ENCODE measurements at regions not wholly inside any gene's neighbourhood (a gene's known extent, or its start where the extent isn't known, plus 50 kb on each side); places are given as distances from the start of the nearest gene placed in this dataset.

DNA sequence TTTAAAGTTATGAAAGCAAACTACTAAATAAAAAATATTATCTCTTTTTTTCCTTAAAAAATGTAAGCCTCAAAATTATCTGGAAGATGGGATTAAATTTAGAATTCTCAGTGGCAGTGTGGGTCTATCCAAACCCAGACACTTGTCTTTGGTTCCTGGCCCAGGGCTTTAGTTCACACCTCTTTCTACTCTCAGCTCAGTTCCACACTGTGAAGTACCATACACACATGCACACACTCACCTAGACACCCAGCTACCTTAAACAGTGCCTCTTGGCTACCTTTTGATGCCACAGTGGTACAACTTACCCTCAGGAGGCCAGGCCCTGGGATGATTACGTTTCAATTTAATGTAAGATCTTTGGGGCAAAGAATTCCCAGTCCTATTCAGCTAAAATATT is 51.0 kb upstream of the TSC22D2 start:
- ChIA-PET POLR2A (no interaction called here), CTCF (no interaction called here)
- Mint-ChIP-seq H3K27ac (no peak overlapping the region), H3K9me3 (no peaks in the 10 kb centered on the region), H3K27me3 (ENCODE audit: low read depth) (no peaks in the 10 kb centered on the region), H3K4me1 (peaks cover 13% of the 10 kb centered on the region), H3K36me3 (no peaks in the 10 kb centered on the region), H3K4me3 (no peak overlapping the region)
- no peak for ATAC-seq
- TF ChIP-seq GTF2I (CRISPR knock-in tag; conservative IDR thresholded peaks at IDR 0.05) (no peak), ZNF317 (CRISPR knock-in tag; IDR thresholded peaks at IDR 0.05; ENCODE audit: borderline replicate concordance, low read depth) (no peak), CBFB (CRISPR knock-in tag; IDR thresholded peaks at IDR 0.05; ENCODE audit: low read depth) (no peak), GRHL2 (CRISPR knock-in tag; IDR thresholded peaks at IDR 0.05; ENCODE audit: insufficient replicate concordance, severe bottlenecking) (no peak), ZNF423 (CRISPR knock-in tag; IDR thresholded peaks at IDR 0.05) (no peak), HMGA2 (CRISPR knock-in tag; IDR thresholded peaks at IDR 0.05) (no peak), JUN (CRISPR knock-in tag; IDR thresholded peaks at IDR 0.05) (no peak)
- TF ChIP-seq, protein P1, sequence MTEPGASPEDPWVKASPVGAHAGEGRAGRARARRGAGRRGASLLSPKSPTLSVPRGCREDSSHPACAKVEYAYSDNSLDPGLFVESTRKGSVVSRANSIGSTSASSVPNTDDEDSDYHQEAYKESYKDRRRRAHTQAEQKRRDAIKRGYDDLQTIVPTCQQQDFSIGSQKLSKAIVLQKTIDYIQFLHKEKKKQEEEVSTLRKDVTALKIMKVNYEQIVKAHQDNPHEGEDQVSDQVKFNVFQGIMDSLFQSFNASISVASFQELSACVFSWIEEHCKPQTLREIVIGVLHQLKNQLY (CRISPR knock-in tag; IDR thresholded peaks at IDR 0.05), result no peak
- TF ChIP-seq, protein P2, sequence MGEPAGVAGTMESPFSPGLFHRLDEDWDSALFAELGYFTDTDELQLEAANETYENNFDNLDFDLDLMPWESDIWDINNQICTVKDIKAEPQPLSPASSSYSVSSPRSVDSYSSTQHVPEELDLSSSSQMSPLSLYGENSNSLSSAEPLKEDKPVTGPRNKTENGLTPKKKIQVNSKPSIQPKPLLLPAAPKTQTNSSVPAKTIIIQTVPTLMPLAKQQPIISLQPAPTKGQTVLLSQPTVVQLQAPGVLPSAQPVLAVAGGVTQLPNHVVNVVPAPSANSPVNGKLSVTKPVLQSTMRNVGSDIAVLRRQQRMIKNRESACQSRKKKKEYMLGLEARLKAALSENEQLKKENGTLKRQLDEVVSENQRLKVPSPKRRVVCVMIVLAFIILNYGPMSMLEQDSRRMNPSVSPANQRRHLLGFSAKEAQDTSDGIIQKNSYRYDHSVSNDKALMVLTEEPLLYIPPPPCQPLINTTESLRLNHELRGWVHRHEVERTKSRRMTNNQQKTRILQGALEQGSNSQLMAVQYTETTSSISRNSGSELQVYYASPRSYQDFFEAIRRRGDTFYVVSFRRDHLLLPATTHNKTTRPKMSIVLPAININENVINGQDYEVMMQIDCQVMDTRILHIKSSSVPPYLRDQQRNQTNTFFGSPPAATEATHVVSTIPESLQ (CRISPR knock-in tag; IDR thresholded peaks at IDR 0.05), result no peak
- TF ChIP-seq, protein P3, sequence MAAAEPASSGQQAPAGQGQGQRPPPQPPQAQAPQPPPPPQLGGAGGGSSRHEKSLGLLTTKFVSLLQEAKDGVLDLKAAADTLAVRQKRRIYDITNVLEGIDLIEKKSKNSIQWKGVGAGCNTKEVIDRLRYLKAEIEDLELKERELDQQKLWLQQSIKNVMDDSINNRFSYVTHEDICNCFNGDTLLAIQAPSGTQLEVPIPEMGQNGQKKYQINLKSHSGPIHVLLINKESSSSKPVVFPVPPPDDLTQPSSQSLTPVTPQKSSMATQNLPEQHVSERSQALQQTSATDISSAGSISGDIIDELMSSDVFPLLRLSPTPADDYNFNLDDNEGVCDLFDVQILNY (CRISPR knock-in tag; IDR thresholded peaks at IDR 0.05), result no peak
- TF ChIP-seq, protein P4, sequence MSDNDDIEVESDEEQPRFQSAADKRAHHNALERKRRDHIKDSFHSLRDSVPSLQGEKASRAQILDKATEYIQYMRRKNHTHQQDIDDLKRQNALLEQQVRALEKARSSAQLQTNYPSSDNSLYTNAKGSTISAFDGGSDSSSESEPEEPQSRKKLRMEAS (CRISPR knock-in tag; IDR thresholded peaks at IDR 0.05), result no peak
- TF ChIP-seq, protein P5, sequence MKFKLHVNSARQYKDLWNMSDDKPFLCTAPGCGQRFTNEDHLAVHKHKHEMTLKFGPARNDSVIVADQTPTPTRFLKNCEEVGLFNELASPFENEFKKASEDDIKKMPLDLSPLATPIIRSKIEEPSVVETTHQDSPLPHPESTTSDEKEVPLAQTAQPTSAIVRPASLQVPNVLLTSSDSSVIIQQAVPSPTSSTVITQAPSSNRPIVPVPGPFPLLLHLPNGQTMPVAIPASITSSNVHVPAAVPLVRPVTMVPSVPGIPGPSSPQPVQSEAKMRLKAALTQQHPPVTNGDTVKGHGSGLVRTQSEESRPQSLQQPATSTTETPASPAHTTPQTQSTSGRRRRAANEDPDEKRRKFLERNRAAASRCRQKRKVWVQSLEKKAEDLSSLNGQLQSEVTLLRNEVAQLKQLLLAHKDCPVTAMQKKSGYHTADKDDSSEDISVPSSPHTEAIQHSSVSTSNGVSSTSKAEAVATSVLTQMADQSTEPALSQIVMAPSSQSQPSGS (CRISPR knock-in tag; IDR thresholded peaks at IDR 0.05; ENCODE audit: borderline replicate concordance, low read depth), result no peak
- DNase-seq (ENCODE audit: low spot score), result no peak

DNA sequence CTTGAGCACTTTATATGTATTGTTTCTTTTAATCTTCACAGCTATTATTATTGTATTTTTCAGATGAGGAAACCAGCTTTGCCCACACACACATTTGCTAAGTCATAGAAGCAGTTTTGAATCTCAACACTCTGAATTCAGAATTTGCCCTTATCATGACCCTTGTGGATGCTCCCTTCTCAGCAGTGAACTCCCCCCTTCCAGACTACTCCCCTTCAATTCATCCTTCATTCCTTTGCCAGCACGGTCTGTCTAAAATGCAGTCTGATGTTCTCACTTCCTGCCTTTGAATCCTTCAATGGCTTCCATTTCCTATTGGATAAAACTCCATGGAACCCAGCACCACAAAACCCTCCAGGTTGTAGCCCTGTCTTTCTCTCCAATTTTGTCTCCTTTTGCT is 52.5 kb upstream of the TSC22D2 start:
- CTCF ChIA-PET, result interaction anchor here (1.1 kb wide), 1 partner anchor 10 kb away, joined by 3 read pairs; no protein-coding TSS in a partner anchor
- Mint-ChIP-seq H3K36me3 (no peaks in the 10 kb centered on the region), H3K9me3 (no peaks in the 10 kb centered on the region), H3K27me3 (ENCODE audit: low read depth) (no peaks in the 10 kb centered on the region), H3K4me1 (peaks cover 13% of the 10 kb centered on the region), H3K27ac (no peak overlapping the region), H3K4me3 (no peak overlapping the region)
- ATAC-seq (no peak), DNase-seq (ENCODE audit: low spot score) (no peak)
- POLR2A ChIA-PET, result no interaction called here
- TF ChIP-seq, protein P6, sequence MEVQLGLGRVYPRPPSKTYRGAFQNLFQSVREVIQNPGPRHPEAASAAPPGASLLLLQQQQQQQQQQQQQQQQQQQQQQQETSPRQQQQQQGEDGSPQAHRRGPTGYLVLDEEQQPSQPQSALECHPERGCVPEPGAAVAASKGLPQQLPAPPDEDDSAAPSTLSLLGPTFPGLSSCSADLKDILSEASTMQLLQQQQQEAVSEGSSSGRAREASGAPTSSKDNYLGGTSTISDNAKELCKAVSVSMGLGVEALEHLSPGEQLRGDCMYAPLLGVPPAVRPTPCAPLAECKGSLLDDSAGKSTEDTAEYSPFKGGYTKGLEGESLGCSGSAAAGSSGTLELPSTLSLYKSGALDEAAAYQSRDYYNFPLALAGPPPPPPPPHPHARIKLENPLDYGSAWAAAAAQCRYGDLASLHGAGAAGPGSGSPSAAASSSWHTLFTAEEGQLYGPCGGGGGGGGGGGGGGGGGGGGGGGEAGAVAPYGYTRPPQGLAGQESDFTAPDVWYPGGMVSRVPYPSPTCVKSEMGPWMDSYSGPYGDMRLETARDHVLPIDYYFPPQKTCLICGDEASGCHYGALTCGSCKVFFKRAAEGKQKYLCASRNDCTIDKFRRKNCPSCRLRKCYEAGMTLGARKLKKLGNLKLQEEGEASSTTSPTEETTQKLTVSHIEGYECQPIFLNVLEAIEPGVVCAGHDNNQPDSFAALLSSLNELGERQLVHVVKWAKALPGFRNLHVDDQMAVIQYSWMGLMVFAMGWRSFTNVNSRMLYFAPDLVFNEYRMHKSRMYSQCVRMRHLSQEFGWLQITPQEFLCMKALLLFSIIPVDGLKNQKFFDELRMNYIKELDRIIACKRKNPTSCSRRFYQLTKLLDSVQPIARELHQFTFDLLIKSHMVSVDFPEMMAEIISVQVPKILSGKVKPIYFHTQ (CRISPR knock-in tag; IDR thresholded peaks at IDR 0.05), result no peak
- TF ChIP-seq, protein P3 (CRISPR knock-in tag; IDR thresholded peaks at IDR 0.05), result no peak
- TF ChIP-seq, protein P5 (CRISPR knock-in tag; IDR thresholded peaks at IDR 0.05; ENCODE audit: borderline replicate concordance, low read depth), result no peak
- TF ChIP-seq FOXP1 (CRISPR knock-in tag; IDR thresholded peaks at IDR 0.05; ENCODE audit: borderline replicate concordance) (no peak), MYBL2 (CRISPR knock-in tag; IDR thresholded peaks at IDR 0.05) (no peak), OVOL2 (CRISPR knock-in tag; IDR thresholded peaks at IDR 0.05; ENCODE audit: borderline replicate concordance) (no peak), ELF4 (CRISPR knock-in tag; IDR thresholded peaks at IDR 0.05; ENCODE audit: low read depth) (no peak), ZNF219 (CRISPR knock-in tag; IDR thresholded peaks at IDR 0.05; ENCODE audit: borderline replicate concordance) (no peak)
- TF ChIP-seq, protein P7, sequence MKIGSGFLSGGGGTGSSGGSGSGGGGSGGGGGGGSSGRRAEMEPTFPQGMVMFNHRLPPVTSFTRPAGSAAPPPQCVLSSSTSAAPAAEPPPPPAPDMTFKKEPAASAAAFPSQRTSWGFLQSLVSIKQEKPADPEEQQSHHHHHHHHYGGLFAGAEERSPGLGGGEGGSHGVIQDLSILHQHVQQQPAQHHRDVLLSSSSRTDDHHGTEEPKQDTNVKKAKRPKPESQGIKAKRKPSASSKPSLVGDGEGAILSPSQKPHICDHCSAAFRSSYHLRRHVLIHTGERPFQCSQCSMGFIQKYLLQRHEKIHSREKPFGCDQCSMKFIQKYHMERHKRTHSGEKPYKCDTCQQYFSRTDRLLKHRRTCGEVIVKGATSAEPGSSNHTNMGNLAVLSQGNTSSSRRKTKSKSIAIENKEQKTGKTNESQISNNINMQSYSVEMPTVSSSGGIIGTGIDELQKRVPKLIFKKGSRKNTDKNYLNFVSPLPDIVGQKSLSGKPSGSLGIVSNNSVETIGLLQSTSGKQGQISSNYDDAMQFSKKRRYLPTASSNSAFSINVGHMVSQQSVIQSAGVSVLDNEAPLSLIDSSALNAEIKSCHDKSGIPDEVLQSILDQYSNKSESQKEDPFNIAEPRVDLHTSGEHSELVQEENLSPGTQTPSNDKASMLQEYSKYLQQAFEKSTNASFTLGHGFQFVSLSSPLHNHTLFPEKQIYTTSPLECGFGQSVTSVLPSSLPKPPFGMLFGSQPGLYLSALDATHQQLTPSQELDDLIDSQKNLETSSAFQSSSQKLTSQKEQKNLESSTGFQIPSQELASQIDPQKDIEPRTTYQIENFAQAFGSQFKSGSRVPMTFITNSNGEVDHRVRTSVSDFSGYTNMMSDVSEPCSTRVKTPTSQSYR (CRISPR knock-in tag; IDR thresholded peaks at IDR 0.05), result no peak
